Spleen (tissue), 7 donors: ENCODE measurements at regions not wholly inside any gene's neighbourhood (a gene's known extent, or its start where the extent isn't known, plus 50 kb on each side); places are given as distances from the start of the nearest gene placed in this dataset.

Experiments
- CTCF ChIP-seq, 11 experiments: fragments of 200-600 bp in 7 of 11; fragments of 450-650 bp in 4 of 11; sonication (generic) in 4 of 11; IDR thresholded peaks in 8 of 11; conservative IDR thresholded peaks in 3 of 11; 1 replicate in 7 of 11; 2 replicates in 4 of 11; pipeline versions ENCODE4 v1.4.0 to v1.8.0; 2016 to 2021; ENCODE audit warnings: antibody characterized with exemption in 11 of 11, inconsistent platforms in 4 of 11, mild to moderate bottlenecking in 1 of 11
- POLR2A ChIP-seq, 3 donors: fragments of 450-650 bp; IDR thresholded peaks; one replicate each; pipeline ENCODE4 v1.5.1; 2017; ENCODE audit warnings: antibody characterized with exemption in 3 of 3, mild to moderate bottlenecking in 1 of 3
- POLR2AphosphoS5 ChIP-seq, 3 donors: sonication (generic); formaldehyde crosslinking; IDR thresholded peaks; one replicate each; pipeline ENCODE4 v1.5.1; 2017; ENCODE audit warnings: antibody characterized with exemption in 3 of 3
- donor health status: DM: no; HTN: no; CAD: no; lungs with moderate emphysema.
- donor health status: DM: no; HTN: no; CAD: no.
- donor health status: DM: no; HTN: no; CAD: no.

GRCh38 chr10:34032564-34032963 lies 698.1 kb upstream of the NRP1 start:
- TF ChIP-seq POLR2AphosphoS5 (IDR thresholded peaks at IDR 0.05): no peak
- TF ChIP-seq CTCF (IDR thresholded peaks at IDR 0.05 in 8 of 11, conservative IDR thresholded peaks at IDR 0.05 in 3 of 11): no peak
- TF ChIP-seq POLR2A (IDR thresholded peaks at IDR 0.05): no peak
